GM18505 (cell line): ENCODE measurements at regions not wholly inside any gene's neighbourhood (a gene's known extent, or its start where the extent isn't known, plus 50 kb on each side); places are given as distances from the start of the nearest gene placed in this dataset.
"Not testable (repeated sequence)": the region's sequence is repeated elsewhere in the genome, so short reads cannot be mapped to it uniquely, and the experiment has no call there.

Experiments
- ATAC-seq: cut with Tn5 transposase; IDR thresholded peaks from one replicate; pipeline ENCODE4 v1.9.1; 2021; ENCODE audit not compliant: unreplicated experiment
- POLR2A ChIP-seq: IDR thresholded peaks from 4 replicates; pipeline ENCODE4 v1.6.1; 2011; ENCODE audit warnings: borderline replicate concordance; ENCODE audit not compliant: insufficient read depth, insufficient read length; ENCODE audit errors: extremely low read depth

GRCh38 chr7:131943646-131944045, 387.2 kb upstream of the PODXL start:
- TF ChIP-seq POLR2A = no peak
- no peak for ATAC-seq

- no peak for TF ChIP-seq POLR2A
- no peak for ATAC-seq
Observed at GRCh38 chr7:131943211-131943610, 386.8 kb upstream of the PODXL start.

- no peak for ATAC-seq
- no peak for TF ChIP-seq POLR2A
Observed at GRCh38 chr7:131942287-131943150, 386.1 kb upstream of the PODXL start.

DNA sequence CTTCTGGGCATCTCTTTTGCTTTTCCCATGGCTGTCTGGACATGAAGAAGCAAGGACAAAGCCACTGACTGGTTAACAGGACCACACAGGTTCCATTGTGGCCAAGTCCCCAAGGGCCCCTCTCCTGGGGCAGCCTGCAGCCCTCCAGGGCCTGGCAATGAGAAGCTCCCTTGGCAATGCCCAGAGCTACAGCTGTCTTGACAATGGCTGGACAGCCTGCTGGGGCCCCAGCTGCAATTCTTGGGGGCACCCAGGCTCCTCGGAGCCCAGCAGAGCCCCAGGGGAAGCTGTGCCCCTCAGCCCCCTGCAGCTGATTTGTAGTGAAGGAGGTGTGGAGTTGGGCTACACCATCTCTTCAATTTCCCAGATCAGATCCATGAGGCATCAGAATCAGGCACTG, 384.9 kb upstream of the PODXL start:
- ATAC-seq = no peak
- no peak for TF ChIP-seq POLR2A

GRCh38 chr7:131940621-131941165, 384.3 kb upstream of the PODXL start:
- no peak for ATAC-seq
- TF ChIP-seq POLR2A = no peak

DNA sequence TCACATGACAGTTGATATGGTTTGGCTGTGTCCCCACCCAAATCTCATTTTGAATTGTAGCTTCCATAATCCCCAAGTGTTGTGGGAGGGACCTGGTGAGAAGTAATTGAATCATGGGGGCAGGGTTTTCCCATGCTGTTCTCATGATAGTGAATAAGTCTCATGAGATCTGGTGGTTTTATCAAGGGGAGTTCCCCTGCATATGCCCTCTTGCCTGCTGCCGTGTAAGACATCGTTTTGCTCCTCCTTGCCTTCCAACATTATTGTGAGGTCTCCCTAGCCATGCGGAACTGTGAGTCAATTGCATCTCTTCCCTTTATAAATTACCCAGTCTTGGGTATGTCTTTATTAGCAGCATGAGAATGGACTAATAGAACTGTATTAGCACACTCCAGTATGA, 382.4 kb upstream of the PODXL start:
- ATAC-seq = not testable (repeated sequence)

- no peak for ATAC-seq
- no peak for TF ChIP-seq POLR2A
Observed at GRCh38 chr7:131937868-131938267, 381.4 kb upstream of the PODXL start.

- ATAC-seq = no peak
- no peak for TF ChIP-seq POLR2A
Observed at GRCh38 chr7:131935180-131935579, 378.8 kb upstream of the PODXL start.

DNA sequence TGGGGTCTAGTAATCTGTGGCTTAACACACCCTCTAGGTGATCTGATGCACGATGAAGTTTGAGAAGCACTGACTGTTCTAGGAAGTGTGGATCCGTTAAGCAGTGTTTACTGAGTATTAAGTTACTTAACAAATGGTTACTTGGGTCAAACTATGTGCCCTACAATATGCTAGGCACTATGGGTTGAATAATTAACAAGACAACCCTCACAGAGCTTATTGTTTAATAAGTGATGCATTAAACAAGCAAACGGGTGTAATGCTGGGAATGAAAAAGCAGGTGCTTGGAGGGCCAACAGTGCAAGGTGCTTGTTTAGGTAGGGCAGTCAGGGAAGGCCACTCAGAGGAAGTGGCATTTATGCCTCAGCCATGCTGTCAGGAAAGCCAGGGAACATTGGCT, 378.0 kb upstream of the PODXL start:
- TF ChIP-seq POLR2A = no peak
- no peak for ATAC-seq

GRCh38 chr7:131933751-131934289, 377.4 kb upstream of the PODXL start:
- ATAC-seq = no peak
- no peak for TF ChIP-seq POLR2A

DNA sequence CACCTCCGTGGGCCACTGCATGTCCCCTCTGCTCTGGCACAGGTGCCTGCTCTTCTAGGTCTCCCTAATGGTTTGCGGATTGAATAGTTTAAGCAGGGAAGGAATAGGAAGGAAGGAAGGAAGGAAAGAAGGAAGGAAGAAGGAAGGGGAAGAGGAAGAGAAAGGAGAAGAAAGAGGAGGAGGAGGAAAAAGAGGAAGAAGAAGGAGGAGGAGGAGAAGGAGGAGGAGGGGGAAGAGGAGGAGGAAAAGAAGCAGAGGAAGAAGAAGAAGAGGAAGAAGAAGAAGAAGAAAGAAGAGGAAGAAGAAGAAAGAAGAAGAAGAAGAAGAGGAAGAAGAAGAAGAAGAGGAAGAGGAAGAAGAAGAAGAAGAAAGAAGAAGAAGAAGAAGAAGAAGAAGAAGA, 376.8 kb upstream of the PODXL start:
- ATAC-seq = not testable (repeated sequence)

DNA sequence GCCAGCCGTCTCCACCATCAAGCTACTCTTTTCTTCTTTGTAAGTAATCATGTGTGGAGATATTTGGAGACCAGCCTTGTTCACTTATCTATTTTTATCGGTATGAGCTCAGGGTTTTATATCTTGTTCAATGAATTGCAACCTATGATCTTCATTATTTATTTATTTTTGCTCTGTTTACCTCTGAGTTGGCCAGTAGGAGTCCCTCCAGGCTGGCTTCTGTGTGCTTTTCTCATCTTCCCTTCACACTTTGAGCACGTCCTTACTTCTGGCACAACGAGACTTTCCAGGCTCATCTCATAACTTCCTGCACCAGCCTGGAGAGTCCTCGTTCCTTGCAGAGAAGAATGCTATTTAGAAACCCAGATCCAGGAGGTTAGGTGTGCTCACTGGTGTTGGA, 375.8 kb upstream of the PODXL start:
- no peak for ATAC-seq
- TF ChIP-seq POLR2A = no peak

GRCh38 chr7:131931370-131931769, 374.9 kb upstream of the PODXL start:
- no peak for TF ChIP-seq POLR2A
- ATAC-seq = no peak

DNA sequence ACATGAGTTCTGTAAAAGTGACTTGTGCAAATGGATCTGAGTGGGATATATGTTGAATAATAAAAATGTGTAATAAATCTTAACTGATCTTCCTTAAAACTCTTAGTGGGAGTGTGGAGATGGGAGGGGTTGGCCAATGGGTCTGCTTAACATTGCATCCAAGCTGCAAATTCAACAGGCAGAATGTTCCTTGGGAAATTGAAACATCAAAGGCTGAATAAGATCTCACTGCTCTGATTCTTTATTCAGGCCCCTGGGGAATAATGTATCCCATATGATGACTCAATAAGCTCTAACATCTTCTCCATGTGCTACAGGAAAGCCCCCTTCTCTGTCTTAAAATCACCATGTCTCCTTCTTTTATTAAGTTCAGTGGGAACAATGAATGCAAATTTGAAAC, 373.2 kb upstream of the PODXL start:
- TF ChIP-seq POLR2A = no peak
- ATAC-seq = no peak
